Colonic mucosa (tissue), 4 donors: ENCODE measurements at regions not wholly inside any gene's neighbourhood (a gene's known extent, or its start where the extent isn't known, plus 50 kb on each side); places are given as distances from the start of the nearest gene placed in this dataset.

Experiments used
- DNase-seq: peaks from one replicate; pipeline ENCODE4 v3.0.0-alpha.2; 2020
- H3K27ac ChIP-seq: fragments of 200-600 bp; one replicate; pipeline ENCODE4 v1.8.0; 2021
- H3K27me3 ChIP-seq: fragments of 200-600 bp; one replicate; pipeline ENCODE4 v1.8.0; 2021
- H3K36me3 ChIP-seq: fragments of 200-600 bp; one replicate; pipeline ENCODE4 v1.8.0; 2021
- H3K4me1 ChIP-seq: fragments of 200-600 bp; one replicate; pipeline ENCODE4 v1.8.0; 2021; ENCODE audit warnings: mild to moderate bottlenecking
- H3K4me3 ChIP-seq: fragments of 200-600 bp; one replicate; pipeline ENCODE4 v1.8.0; 2021
- H3K9ac ChIP-seq, 2 donors: one replicate each; pipeline ENCODE4 v1.7.0; 2013; ENCODE audit warnings: control low read depth in 2 of 2, low read depth in 2 of 2, low read length in 2 of 2
- H3K9me3 ChIP-seq: fragments of 200-600 bp; one replicate; pipeline ENCODE4 v1.8.0; 2021
- CTCF ChIP-seq: fragments of 200-600 bp; IDR thresholded peaks from one replicate; pipeline ENCODE4 v1.8.0; 2022; ENCODE audit warnings: antibody characterized with exemption, mild to moderate bottlenecking
- intact Hi-C: fragments of 100-400 bp; cut with DNase I; formaldehyde crosslinking; loops from one replicate; pipeline ENCODE4 v1.14.1; 2022
- donor health status: healthy.
- donor health status: DM: no; HTN: no; CAD: no.
- donor health status: DM: no; HTN: no; CAD: no.

- TF ChIP-seq CTCF = no peak
- intact Hi-C loops = no loop called here
- Histone ChIP-seq H3K27ac (no peak overlapping the region), H3K9ac (no peak overlapping the region), H3K9me3 (no peaks in the 10 kb centered on the region), H3K27me3 (no peaks in the 10 kb centered on the region), H3K36me3 (no peaks in the 10 kb centered on the region), H3K4me3 (no peak overlapping the region), H3K4me1 (no peaks in the 10 kb centered on the region)
- no peak for DNase-seq
Measured at GRCh38 chr5:133844836-133845235, 123.6 kb downstream of the C5orf15 start.

GRCh38 chr5:133843911-133844310 is 124.5 kb downstream of the C5orf15 start:
- intact Hi-C loops = no loop called here
- no peak overlapping the region for H3K9ac ChIP-seq
- H3K4me1 ChIP-seq = no peaks in the 10 kb centered on the region
- H3K36me3 ChIP-seq = no peaks in the 10 kb centered on the region
- H3K4me3 ChIP-seq = no peak overlapping the region
- no peaks in the 10 kb centered on the region for H3K27me3 ChIP-seq
- no peak overlapping the region for H3K27ac ChIP-seq
- DNase-seq = no peak
- no peak for TF ChIP-seq CTCF
- no peaks in the 10 kb centered on the region for H3K9me3 ChIP-seq

GRCh38 chr5:133842846-133843611 is 125.4 kb downstream of the C5orf15 start:
- Histone ChIP-seq H3K36me3 (no peaks in the 10 kb centered on the region), H3K9ac (no peak overlapping the region), H3K27me3 (no peaks in the 10 kb centered on the region), H3K4me1 (no peaks in the 10 kb centered on the region), H3K4me3 (no peak overlapping the region), H3K9me3 (no peaks in the 10 kb centered on the region), H3K27ac (no peak overlapping the region)
- no peak for DNase-seq
- intact Hi-C loops = no loop called here
- TF ChIP-seq CTCF = no peak

- Histone ChIP-seq H3K9ac (no peak overlapping the region), H3K36me3 (no peaks in the 10 kb centered on the region), H3K9me3 (no peaks in the 10 kb centered on the region), H3K4me1 (no peaks in the 10 kb centered on the region), H3K27ac (no peak overlapping the region), H3K4me3 (no peak overlapping the region), H3K27me3 (no peaks in the 10 kb centered on the region)
- no peak for TF ChIP-seq CTCF
- DNase-seq = no peak
- intact Hi-C loops = no loop called here
Measured at GRCh38 chr5:133841831-133842750, 126.3 kb downstream of the C5orf15 start.

GRCh38 chr5:133840168-133840567 is 128.3 kb downstream of the C5orf15 start:
- H3K27ac ChIP-seq = no peak overlapping the region

More at GRCh38 chr5:133840168-133840567, 128.3 kb downstream of the C5orf15 start:
- Histone ChIP-seq H3K4me3 (no peak overlapping the region), H3K27me3 (no peaks in the 10 kb centered on the region), H3K9ac (no peak overlapping the region), H3K4me1 (no peaks in the 10 kb centered on the region), H3K9me3 (no peaks in the 10 kb centered on the region), H3K36me3 (no peaks in the 10 kb centered on the region)
- DNase-seq = no peak
- intact Hi-C loops = no loop called here
- TF ChIP-seq CTCF = no peak
